Cardiac muscle cell (in vitro differentiated cells and primary cell): ENCODE measurements at regions not wholly inside any gene's neighbourhood (a gene's known extent, or its start where the extent isn't known, plus 50 kb on each side); places are given as distances from the start of the nearest gene placed in this dataset.

Experiments
- DNase-seq, 2 donors: peaks; one replicate each; pipeline versions ENCODE4 v3.0.0 to v3.0.0-alpha.2; 2010 to 2017; ENCODE audit warnings: low read depth in 1 of 2, low spot score in 1 of 2
- H3K27ac ChIP-seq: fragments of 200-600 bp; sonication (generic); 2 replicates; pipeline ENCODE4 v1.5.1; 2016
- H3K27me3 ChIP-seq: fragments of 200-600 bp; sonication (generic); 2 replicates; pipeline ENCODE4 v1.6.0; 2016; ENCODE audit warnings: control low read depth
- H3K36me3 ChIP-seq: fragments of 200-600 bp; sonication (generic); 2 replicates; pipeline ENCODE4 v1.5.1; 2016; ENCODE audit warnings: control low read depth
- H3K4me1 ChIP-seq: fragments of 200-600 bp; sonication (generic); 2 replicates; pipeline ENCODE4 v1.8.1; 2017; ENCODE audit warnings: low read depth, mild to moderate bottlenecking, mixed run types
- H3K4me3 ChIP-seq: fragments of 200-600 bp; sonication (generic); 2 replicates; pipeline ENCODE4 v1.5.1; 2016; ENCODE audit warnings: mild to moderate bottlenecking
- H3K9me3 ChIP-seq: fragments of 200-600 bp; sonication (generic); 2 replicates; pipeline ENCODE4 v1.5.1; 2017; ENCODE audit warnings: low read depth, mild to moderate bottlenecking, control low read depth
- TF ChIP-seq, protein P1 (sequence below): IDR thresholded peaks from 2 replicates; pipeline ENCODE4 v1.5.1; 2012; ENCODE audit warnings: low read depth, mild to moderate bottlenecking, low read length

DNA sequence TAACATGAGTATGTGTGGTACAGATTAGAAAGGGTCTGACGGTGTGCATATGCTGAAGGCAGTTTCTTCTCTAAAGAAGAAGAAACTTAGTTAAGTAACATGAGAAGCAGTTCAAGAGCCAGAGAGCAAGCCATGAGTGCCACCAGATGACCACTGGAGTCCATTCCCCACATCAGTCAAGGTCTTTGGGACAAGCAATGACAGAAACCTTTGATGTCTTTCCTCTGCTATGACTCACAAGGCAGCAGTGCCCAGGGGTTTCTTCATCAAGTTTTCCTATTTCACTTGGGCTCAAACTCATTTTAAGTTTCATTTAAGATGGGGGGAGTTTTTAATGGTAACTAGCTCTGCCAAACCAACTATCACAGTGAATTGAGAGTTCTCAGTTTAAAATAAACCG lies 303.8 kb upstream of the TBX18 start:
- no peak for DNase-seq
- no peaks in the 10 kb centered on the region for H3K27me3 ChIP-seq
- no peaks in the 10 kb centered on the region for H3K4me1 ChIP-seq
- H3K4me3 ChIP-seq, result no peak overlapping the region
- no peaks in the 10 kb centered on the region for H3K36me3 ChIP-seq
- H3K9me3 ChIP-seq, result no peaks in the 10 kb centered on the region
- H3K27ac ChIP-seq, result no peak overlapping the region
- TF ChIP-seq, protein P1, sequence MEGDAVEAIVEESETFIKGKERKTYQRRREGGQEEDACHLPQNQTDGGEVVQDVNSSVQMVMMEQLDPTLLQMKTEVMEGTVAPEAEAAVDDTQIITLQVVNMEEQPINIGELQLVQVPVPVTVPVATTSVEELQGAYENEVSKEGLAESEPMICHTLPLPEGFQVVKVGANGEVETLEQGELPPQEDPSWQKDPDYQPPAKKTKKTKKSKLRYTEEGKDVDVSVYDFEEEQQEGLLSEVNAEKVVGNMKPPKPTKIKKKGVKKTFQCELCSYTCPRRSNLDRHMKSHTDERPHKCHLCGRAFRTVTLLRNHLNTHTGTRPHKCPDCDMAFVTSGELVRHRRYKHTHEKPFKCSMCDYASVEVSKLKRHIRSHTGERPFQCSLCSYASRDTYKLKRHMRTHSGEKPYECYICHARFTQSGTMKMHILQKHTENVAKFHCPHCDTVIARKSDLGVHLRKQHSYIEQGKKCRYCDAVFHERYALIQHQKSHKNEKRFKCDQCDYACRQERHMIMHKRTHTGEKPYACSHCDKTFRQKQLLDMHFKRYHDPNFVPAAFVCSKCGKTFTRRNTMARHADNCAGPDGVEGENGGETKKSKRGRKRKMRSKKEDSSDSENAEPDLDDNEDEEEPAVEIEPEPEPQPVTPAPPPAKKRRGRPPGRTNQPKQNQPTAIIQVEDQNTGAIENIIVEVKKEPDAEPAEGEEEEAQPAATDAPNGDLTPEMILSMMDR, result no peak

- Histone ChIP-seq H3K36me3 (no peaks in the 10 kb centered on the region), H3K4me3 (no peak overlapping the region), H3K27me3 (no peaks in the 10 kb centered on the region), H3K4me1 (no peaks in the 10 kb centered on the region), H3K9me3 (no peaks in the 10 kb centered on the region), H3K27ac (no peak overlapping the region)
- TF ChIP-seq, protein P1, result no peak
- no peak for DNase-seq
Observed at GRCh38 chr6:85066266-85066665, 301.9 kb upstream of the TBX18 start.

- TF ChIP-seq, protein P1, result no peak
- H3K9me3 ChIP-seq, result no peaks in the 10 kb centered on the region
- no peaks in the 10 kb centered on the region for H3K4me1 ChIP-seq
- DNase-seq, result no peak
- H3K36me3 ChIP-seq, result no peaks in the 10 kb centered on the region
- no peak overlapping the region for H3K4me3 ChIP-seq
- no peak overlapping the region for H3K27ac ChIP-seq
- H3K27me3 ChIP-seq, result no peaks in the 10 kb centered on the region
Observed at GRCh38 chr6:85065831-85066230, 301.4 kb upstream of the TBX18 start.

DNA sequence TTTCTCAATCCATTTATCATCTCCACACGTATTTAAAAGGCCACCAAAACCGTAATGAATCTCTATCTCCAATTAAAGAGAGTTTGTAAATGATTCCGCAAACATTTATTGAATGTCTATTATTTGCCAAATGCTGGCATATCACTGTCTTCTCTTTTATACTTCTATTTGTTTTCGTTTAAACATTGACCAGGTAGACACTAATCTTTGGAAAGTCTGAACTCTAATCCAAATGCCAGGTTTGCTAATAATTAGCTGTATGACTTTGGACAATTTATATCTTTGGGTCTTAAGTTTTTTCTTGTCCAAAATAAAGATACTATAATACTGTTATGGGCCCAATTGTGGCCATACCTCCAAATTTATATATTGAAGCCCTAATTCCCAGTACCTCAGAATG lies 299.2 kb upstream of the TBX18 start:
- H3K4me1 ChIP-seq, result no peaks in the 10 kb centered on the region
- no peak overlapping the region for H3K27ac ChIP-seq
- DNase-seq, result no peak
- TF ChIP-seq, protein P1, result no peak
- no peaks in the 10 kb centered on the region for H3K36me3 ChIP-seq
- no peaks in the 10 kb centered on the region for H3K9me3 ChIP-seq
- no peaks in the 10 kb centered on the region for H3K27me3 ChIP-seq
- H3K4me3 ChIP-seq, result no peak overlapping the region

GRCh38 chr6:85062884-85063283 lies 298.5 kb upstream of the TBX18 start:
- H3K9me3 ChIP-seq, result no peaks in the 10 kb centered on the region
- no peak overlapping the region for H3K4me3 ChIP-seq
- DNase-seq, result no peak
- H3K36me3 ChIP-seq, result no peaks in the 10 kb centered on the region
- TF ChIP-seq, protein P1, result no peak
- no peak overlapping the region for H3K27ac ChIP-seq
- no peaks in the 10 kb centered on the region for H3K27me3 ChIP-seq
- no peaks in the 10 kb centered on the region for H3K4me1 ChIP-seq

DNA sequence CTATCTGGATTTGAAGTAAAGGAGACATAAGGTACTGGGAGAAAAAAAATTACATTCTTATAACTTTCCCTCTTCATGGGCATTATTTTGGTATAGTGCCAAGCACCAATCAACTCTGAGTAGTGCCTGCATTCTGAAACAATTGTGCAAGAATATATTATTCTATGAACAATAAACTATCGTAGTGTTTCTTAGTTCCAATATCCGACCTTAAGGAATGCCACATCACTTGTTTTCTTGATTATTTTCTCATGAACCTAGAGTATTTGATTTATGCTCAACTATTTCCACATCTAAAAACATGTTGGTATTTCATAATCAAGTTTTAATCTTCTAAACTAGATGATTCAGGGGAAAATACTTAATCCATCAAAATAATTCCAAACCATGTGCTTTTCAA lies 294.4 kb upstream of the TBX18 start:
- peak in 1 of 2 donors; percentile 68 for DNase-seq
- Histone ChIP-seq H3K4me3 (no peak overlapping the region), H3K36me3 (no peaks in the 10 kb centered on the region), H3K4me1 (no peaks in the 10 kb centered on the region), H3K27me3 (no peaks in the 10 kb centered on the region), H3K27ac (no peak overlapping the region), H3K9me3 (no peaks in the 10 kb centered on the region)
- TF ChIP-seq, protein P1, result no peak
